H1 (cell line): ENCODE measurements at regions not wholly inside any gene's neighbourhood (a gene's known extent, or its start where the extent isn't known, plus 50 kb on each side); places are given as distances from the start of the nearest gene placed in this dataset.

Experiments
- CBX5 ChIP-seq: fragments of 300-800, 300-1000 bp; sonication (generic); IDR thresholded peaks from 2 replicates; pipeline ENCODE4 v1.7.1; 2016; ENCODE audit warnings: antibody characterized with exemption, low read length, low read depth
- POLR2A ChIP-seq, 2 experiments: IDR thresholded peaks; 1 replicate in 1 of 2; 2 replicates in 1 of 2; pipeline ENCODE4 v1.6.1; 2011; ENCODE audit warnings: low read depth in 2 of 2, low read length in 2 of 2, mild to moderate bottlenecking in 2 of 2; ENCODE audit errors: control extremely low read depth in 1 of 2
- SIN3A ChIP-seq, 2 experiments: IDR thresholded peaks in 1 of 2; conservative IDR thresholded peaks in 1 of 2; 2 replicates each; pipeline ENCODE4 v1.6.1; 2011 to 2012; ENCODE audit warnings: low read length in 2 of 2, improper control_type of control experiment in 1 of 2, low read depth in 1 of 2, mild to moderate bottlenecking in 1 of 2
- SP1 ChIP-seq: IDR thresholded peaks from 2 replicates; pipeline ENCODE4 v1.6.1; 2011; ENCODE audit warnings: low read depth, low read length
- USF2 ChIP-seq: IDR thresholded peaks from 2 replicates; pipeline ENCODE4 v1.6.1; 2011; ENCODE audit warnings: low read length, improper control_type of control experiment
- TF ChIP-seq, protein P1 (sequence below), 3 experiments: IDR thresholded peaks; 1 replicate in 2 of 3; 2 replicates in 1 of 3; pipeline versions ENCODE4 v1.5.1 to v1.6.1; 2011; ENCODE audit warnings: low read length in 3 of 3, mild to moderate bottlenecking in 3 of 3, inconsistent platforms in 2 of 3, low read depth in 1 of 3, moderate library complexity in 1 of 3; ENCODE audit not compliant: insufficient read depth in 1 of 3; ENCODE audit errors: control extremely low read depth in 1 of 3

GRCh38 chr2:128488434-128488833 lies 169.8 kb upstream of the HS6ST1 start:
- TF ChIP-seq, protein P1, sequence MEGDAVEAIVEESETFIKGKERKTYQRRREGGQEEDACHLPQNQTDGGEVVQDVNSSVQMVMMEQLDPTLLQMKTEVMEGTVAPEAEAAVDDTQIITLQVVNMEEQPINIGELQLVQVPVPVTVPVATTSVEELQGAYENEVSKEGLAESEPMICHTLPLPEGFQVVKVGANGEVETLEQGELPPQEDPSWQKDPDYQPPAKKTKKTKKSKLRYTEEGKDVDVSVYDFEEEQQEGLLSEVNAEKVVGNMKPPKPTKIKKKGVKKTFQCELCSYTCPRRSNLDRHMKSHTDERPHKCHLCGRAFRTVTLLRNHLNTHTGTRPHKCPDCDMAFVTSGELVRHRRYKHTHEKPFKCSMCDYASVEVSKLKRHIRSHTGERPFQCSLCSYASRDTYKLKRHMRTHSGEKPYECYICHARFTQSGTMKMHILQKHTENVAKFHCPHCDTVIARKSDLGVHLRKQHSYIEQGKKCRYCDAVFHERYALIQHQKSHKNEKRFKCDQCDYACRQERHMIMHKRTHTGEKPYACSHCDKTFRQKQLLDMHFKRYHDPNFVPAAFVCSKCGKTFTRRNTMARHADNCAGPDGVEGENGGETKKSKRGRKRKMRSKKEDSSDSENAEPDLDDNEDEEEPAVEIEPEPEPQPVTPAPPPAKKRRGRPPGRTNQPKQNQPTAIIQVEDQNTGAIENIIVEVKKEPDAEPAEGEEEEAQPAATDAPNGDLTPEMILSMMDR (IDR thresholded peaks at IDR 0.05; ENCODE audit: control extremely low read depth in 1 of 3, insufficient read depth in 1 of 3, low read depth in 1 of 3, low read length in 3 of 3): no peak
- TF ChIP-seq CBX5 (no peak), USF2 (no peak), SIN3A (conservative IDR thresholded peaks at IDR 0.05 in 1 of 2, IDR thresholded peaks at IDR 0.05 in 1 of 2; ENCODE audit: low read depth in 1 of 2, low read length in 2 of 2) (no peak), SP1 (no peak), POLR2A (IDR thresholded peaks at IDR 0.05; ENCODE audit: control extremely low read depth in 1 of 2, low read depth in 2 of 2, low read length in 2 of 2) (no peak)
